Ovary (tissue), 7 donors: ENCODE measurements at regions not wholly inside any gene's neighbourhood (a gene's known extent, or its start where the extent isn't known, plus 50 kb on each side); places are given as distances from the start of the nearest gene placed in this dataset.

Experiments
- DNase-seq, 5 donors: peaks; one replicate each; pipeline ENCODE4 v3.0.0-alpha.2; 2019 to 2020
- H3K27ac ChIP-seq, 2 donors: fragments of 200-600 bp; one replicate each; pipeline versions ENCODE4 v1.5.1 to v1.8.0; 2019 to 2022
- H3K27me3 ChIP-seq: fragments of 200-600 bp; one replicate; pipeline ENCODE4 v1.8.0; 2022
- H3K36me3 ChIP-seq: fragments of 200-600 bp; sonication (generic); one replicate; pipeline ENCODE4 v1.5.1; 2019
- H3K4me1 ChIP-seq: one replicate; pipeline ENCODE4 v1.8.1; 2013; ENCODE audit warnings: mild to moderate bottlenecking, moderate library complexity; ENCODE audit not compliant: insufficient read depth
- H3K4me3 ChIP-seq: fragments of 200-600 bp; sonication (generic); one replicate; pipeline ENCODE4 v1.5.1; 2017
- H3K9me3 ChIP-seq, 2 donors: fragments of 200-600 bp in 1 of 2; sonication (generic) in 1 of 2; one replicate each; pipeline versions ENCODE4 v1.5.1 to v1.8.1; 2013 to 2019; ENCODE audit warnings: mild to moderate bottlenecking in 1 of 2, moderate library complexity in 1 of 2
- CTCF ChIP-seq, 3 donors: fragments of 450-650 bp in 2 of 3; fragments of 200-600 bp in 1 of 3; IDR thresholded peaks; one replicate each; pipeline versions ENCODE4 v1.5.1 to v1.8.0; 2016 to 2022; ENCODE audit warnings: antibody characterized with exemption in 3 of 3, mild to moderate bottlenecking in 1 of 3
- EP300 ChIP-seq: sonication (generic); formaldehyde crosslinking; IDR thresholded peaks from one replicate; pipeline ENCODE4 v1.6.1; 2017; ENCODE audit warnings: antibody characterized with exemption
- POLR2A ChIP-seq: fragments of 450-650 bp; IDR thresholded peaks from one replicate; pipeline ENCODE4 v1.6.1; 2017; ENCODE audit warnings: antibody characterized with exemption, mild to moderate bottlenecking, moderate library complexity
- WGBS, 3 donors: extraction: QIAGEN DNeasy Blood & Tissue Kit in 1 of 3; methylation state at CpG; one replicate each; pipeline versions ENCODE4 v1.1.5 to v1.1.7; 2013 to 2017; 5-methylcytosine and 5-hydroxymethylcytosine counted together
- intact Hi-C, 4 donors: fragments of 100-400 bp; cut with DNase I; formaldehyde crosslinking; loops; one replicate each; pipeline versions ENCODE4 v1.11.0 to v1.15.1; 2022 to 2023
- donor health status: DM: no; HTN: no; CAD: no; lungs with moderate emphysema.
- donor health status: DM: no; HTN: no; CAD: no.
- donor health status: Bipolar disorder and iron deficiency.
- donor health status: DM: no; HTN: no; CAD: no.
- donor health status: DM: yes; HTN: yes; CAD: no.

- Histone ChIP-seq H3K4me1 (peaks cover 2% of the 10 kb centered on the region), H3K27me3 (no peaks in the 10 kb centered on the region), H3K4me3 (no peak overlapping the region), H3K36me3 (no peaks in the 10 kb centered on the region), H3K9me3 (no peaks in the 10 kb centered on the region), H3K27ac (no peak overlapping the region)
- no peak for DNase-seq
- WGBS, 3 donors, result 56 to 65% (median 62%) methylated on average over 2 of the region's 2 CpGs
- intact Hi-C loops, result no loop called here
- no peak for TF ChIP-seq POLR2A
- TF ChIP-seq CTCF (IDR thresholded peaks at IDR 0.05), result no peak
- no peak for TF ChIP-seq EP300
These were observed 181.8 kb upstream of the ARL4C start for GRCh38 chr2:234678711-234679110.

- intact Hi-C loops, result no loop called here
- H3K27me3 ChIP-seq, result no peaks in the 10 kb centered on the region
- WGBS, 3 donors, result 78 to 93% (median 88%) methylated on average over 6 of the region's 6 CpGs
- H3K9me3 ChIP-seq, result no peaks in the 10 kb centered on the region
- no peak for TF ChIP-seq CTCF (IDR thresholded peaks at IDR 0.05)
- no peak for TF ChIP-seq POLR2A
- TF ChIP-seq EP300, result no peak
- H3K27ac ChIP-seq, result no peak overlapping the region
- H3K36me3 ChIP-seq, result no peaks in the 10 kb centered on the region
- H3K4me3 ChIP-seq, result no peak overlapping the region
- no peak for DNase-seq
- peaks cover 2% of the 10 kb centered on the region for H3K4me1 ChIP-seq
These were observed 181.1 kb upstream of the ARL4C start for GRCh38 chr2:234677758-234678538.

- TF ChIP-seq POLR2A, result no peak
- TF ChIP-seq EP300, result no peak
- TF ChIP-seq CTCF (IDR thresholded peaks at IDR 0.05), result no peak
- Histone ChIP-seq H3K4me1 (peaks cover 2% of the 10 kb centered on the region), H3K27me3 (no peaks in the 10 kb centered on the region), H3K4me3 (no peak overlapping the region), H3K9me3 (no peaks in the 10 kb centered on the region), H3K27ac (no peak overlapping the region), H3K36me3 (no peaks in the 10 kb centered on the region)
- 91 to 92% (median 92%) methylated on average over 8 of the region's 8 CpGs for WGBS, 3 donors
- no peak for DNase-seq
- intact Hi-C loops, result no loop called here
These were observed 180.0 kb upstream of the ARL4C start for GRCh38 chr2:234676783-234677450.

- WGBS, 3 donors, result 84 to 92% (median 85%) methylated on average over 4 of the region's 4 CpGs
These were observed 179.4 kb upstream of the ARL4C start for GRCh38 chr2:234676109-234676782.

More at GRCh38 chr2:234676109-234676782, 179.4 kb upstream of the ARL4C start:
- Histone ChIP-seq H3K27me3 (no peaks in the 10 kb centered on the region), H3K36me3 (no peaks in the 10 kb centered on the region), H3K27ac (no peak overlapping the region), H3K4me3 (no peak overlapping the region), H3K9me3 (no peaks in the 10 kb centered on the region), H3K4me1 (peaks cover 2% of the 10 kb centered on the region)
- intact Hi-C loops, result no loop called here
- DNase-seq, result no peak
- TF ChIP-seq CTCF (IDR thresholded peaks at IDR 0.05) (no peak), POLR2A (no peak), EP300 (no peak)
